HEK293 (cell line): ENCODE measurements at regions not wholly inside any gene's neighbourhood (a gene's known extent, or its start where the extent isn't known, plus 50 kb on each side); places are given as distances from the start of the nearest gene placed in this dataset.

ENCODE experiments used
- CTCF ChIA-PET: fragments of 350-600 bp; formaldehyde crosslinking; extraction: SDS; loops from one replicate; lab custom pipeline; 2021; ENCODE audit warnings: antibody characterized with exemption; lab: Yijun Ruan, JAX
- POLR2A ChIA-PET: fragments of 300-600 bp; formaldehyde crosslinking; extraction: SDS; loops from one replicate; lab custom pipeline; 2020; ENCODE audit warnings: antibody characterized with exemption, inconsistent platforms; lab: Yijun Ruan, JAX
- H3K27ac ChIP-seq: fragments of 200-500 bp; sonication (Bioruptor generic); 2 replicates; pipeline ENCODE4 v1.5.1; 2014; ENCODE audit warnings: low read depth, low read length, control low read depth, inconsistent platforms; ENCODE audit errors: extremely low read depth
- H3K36me3 ChIP-seq, 2 experiments: fragments of 200-500 bp in 1 of 2; sonication (Bioruptor generic) in 1 of 2; 1 replicate in 1 of 2; 2 replicates in 1 of 2; pipeline ENCODE4 v1.5.1; 2014 to 2017; ENCODE audit warnings: inconsistent platforms in 2 of 2, low read length in 2 of 2; ENCODE audit not compliant: control insufficient read depth in 2 of 2, insufficient read depth in 1 of 2
- H3K4me1 ChIP-seq: fragments of 200-500 bp; sonication (Bioruptor generic); 2 replicates; pipeline ENCODE4 v1.5.1; 2014; ENCODE audit warnings: mild to moderate bottlenecking, low read length, inconsistent platforms; ENCODE audit not compliant: control insufficient read depth, insufficient read depth
- H3K4me3 ChIP-seq: 2 replicates; pipeline ENCODE4 v1.5.1; 2011; ENCODE audit warnings: low read depth, mild to moderate bottlenecking, control low read depth, low read length, moderate library complexity
- H3K9me3 ChIP-seq: fragments of 200-500 bp; sonication (Bioruptor generic); 2 replicates; pipeline ENCODE4 v1.5.1; 2014; ENCODE audit warnings: low read depth, low read length, inconsistent platforms; ENCODE audit not compliant: control insufficient read depth, insufficient read depth
- BCL11B ChIP-seq: fragments of 450-650 bp; formaldehyde crosslinking; IDR thresholded peaks from 2 replicates; pipeline ENCODE4 v1.5.1; 2016; ENCODE audit warnings: low read depth, missing biosample characterization, missing genetic modification characterization
- HOXA7 ChIP-seq: sonication (generic); formaldehyde crosslinking; IDR thresholded peaks from 2 replicates; pipeline ENCODE4 v1.8.1; 2022; ENCODE audit warnings: missing genetic modification reagents, borderline replicate concordance
- KLF10 ChIP-seq: fragments of 450-650 bp; IDR thresholded peaks from 2 replicates; pipeline ENCODE4 v1.5.1; 2018; ENCODE audit warnings: missing biosample characterization, mild to moderate bottlenecking, missing genetic modification characterization
- KLF8 ChIP-seq: fragments of 450-650 bp; formaldehyde crosslinking; IDR thresholded peaks from 2 replicates; pipeline ENCODE4 v1.5.1; 2016; ENCODE audit warnings: missing biosample characterization, missing genetic modification characterization
- KLF9 ChIP-seq: fragments of 450-650 bp; formaldehyde crosslinking; IDR thresholded peaks from 2 replicates; pipeline ENCODE4 v1.5.1; 2016; ENCODE audit warnings: missing biosample characterization, missing genetic modification characterization, low read depth
- SALL2 ChIP-seq: fragments of 450-650 bp; formaldehyde crosslinking; IDR thresholded peaks from 2 replicates; pipeline ENCODE4 v1.5.0; 2017; ENCODE audit warnings: missing biosample characterization, mild to moderate bottlenecking, missing genetic modification characterization, borderline replicate concordance
- ZBTB48 ChIP-seq: fragments of 450-650 bp; formaldehyde crosslinking; IDR thresholded peaks from 2 replicates; pipeline ENCODE4 v1.5.1; 2016; ENCODE audit warnings: missing biosample characterization, missing genetic modification characterization
- ZFP3 ChIP-seq: fragments of 450-650 bp; formaldehyde crosslinking; IDR thresholded peaks from 2 replicates; pipeline ENCODE4 v1.5.1; 2016; ENCODE audit warnings: low read depth, missing biosample characterization, missing genetic modification characterization
- ZNF23 ChIP-seq: fragments of 450-650 bp; formaldehyde crosslinking; IDR thresholded peaks from 2 replicates; pipeline ENCODE4 v1.5.1; 2016; ENCODE audit warnings: missing biosample characterization, missing genetic modification characterization, borderline replicate concordance
- ZNF324 ChIP-seq: fragments of 450-650 bp; formaldehyde crosslinking; IDR thresholded peaks from 2 replicates; pipeline ENCODE4 v1.5.1; 2016; ENCODE audit warnings: missing biosample characterization, missing genetic modification characterization
- ZNF501 ChIP-seq: fragments of 450-650 bp; formaldehyde crosslinking; IDR thresholded peaks from 2 replicates; pipeline ENCODE4 v1.5.1; 2016; ENCODE audit warnings: missing biosample characterization, missing genetic modification characterization
- ZNF677 ChIP-seq: fragments of 450-650 bp; IDR thresholded peaks from 2 replicates; pipeline ENCODE4 v1.5.0; 2018; ENCODE audit warnings: missing biosample characterization, mild to moderate bottlenecking, missing genetic modification characterization, moderate library complexity
- ZNF837 ChIP-seq: fragments of 450-650 bp; formaldehyde crosslinking; IDR thresholded peaks from 2 replicates; pipeline ENCODE4 v1.5.1; 2016; ENCODE audit warnings: missing biosample characterization, missing genetic modification characterization
- ZSCAN30 ChIP-seq: fragments of 450-650 bp; IDR thresholded peaks from 2 replicates; pipeline ENCODE4 v1.5.1; 2018; ENCODE audit warnings: missing biosample characterization, mild to moderate bottlenecking, missing genetic modification characterization, moderate library complexity
- ZSCAN4 ChIP-seq: fragments of 450-650 bp; formaldehyde crosslinking; IDR thresholded peaks from 2 replicates; pipeline ENCODE4 v1.5.1; 2017; ENCODE audit warnings: missing biosample characterization, missing genetic modification characterization
- TF ChIP-seq, protein P1 (sequence below): fragments of 450-650 bp; formaldehyde crosslinking; IDR thresholded peaks from 2 replicates; pipeline ENCODE4 v1.5.1; 2016; ENCODE audit warnings: missing biosample characterization, missing genetic modification characterization
- TF ChIP-seq, protein P2 (sequence below): fragments of 450-650 bp; formaldehyde crosslinking; IDR thresholded peaks from 2 replicates; pipeline ENCODE4 v1.5.1; 2016; ENCODE audit warnings: missing biosample characterization, missing genetic modification characterization

DNA sequence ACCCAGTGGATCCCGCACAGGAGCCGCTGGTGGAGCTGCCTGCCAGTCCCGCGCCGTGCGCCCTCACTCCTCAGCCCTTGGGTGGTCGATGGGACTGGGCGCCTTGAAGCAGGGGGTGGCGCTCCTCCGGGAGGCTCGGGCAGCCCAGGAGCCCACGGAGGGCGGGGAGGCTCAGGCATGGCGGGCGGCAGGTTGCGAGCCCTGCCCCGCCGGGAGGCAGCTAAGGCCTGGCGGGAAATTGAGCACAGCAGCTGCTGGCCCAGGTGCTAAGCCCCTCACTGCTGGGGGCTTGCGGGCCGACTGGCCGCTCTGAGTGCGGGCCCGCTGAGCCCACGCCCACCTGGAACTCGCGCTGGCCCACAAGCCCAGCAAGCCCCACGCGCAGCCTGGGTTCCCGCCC lies 127.1 kb upstream of the TMEM164 start (continued):
- TF ChIP-seq ZSCAN4 (tag by site-specific recombination) = no peak

GRCh38 chrX:109878236-109878635 lies 124.7 kb upstream of the TMEM164 start:
- no peak for TF ChIP-seq KLF9 (tag by site-specific recombination)
- Histone ChIP-seq H3K36me3 (no peaks in the 10 kb centered on the region), H3K9me3 (no peaks in the 10 kb centered on the region), H3K4me3 (no peak overlapping the region), H3K27ac (no peak overlapping the region), H3K4me1 (no peaks in the 10 kb centered on the region; the same call in 1 of the 2 replicates)
- CTCF ChIA-PET = interaction anchor here (0.5 to 6.6 kb wide), 6 partner anchors 8 to 395 kb away, joined by 3 to 54 read pairs (median 11); no protein-coding TSS in a partner anchor
- POLR2A ChIA-PET = no interaction called here

GRCh38 chrX:109879991-109880390 lies 122.9 kb upstream of the TMEM164 start:
- Histone ChIP-seq H3K9me3 (no peaks in the 10 kb centered on the region), H3K27ac (no peak overlapping the region), H3K4me1 (no peaks in the 10 kb centered on the region), H3K36me3 (no peaks in the 10 kb centered on the region), H3K4me3 (no peak overlapping the region)
- CTCF ChIA-PET = interaction anchor here (0.6 to 6.6 kb wide), 6 partner anchors 9 to 245 kb away, joined by 3 to 54 read pairs (median 12); no protein-coding TSS in a partner anchor
- POLR2A ChIA-PET = no interaction called here
- TF ChIP-seq ZNF501 (tag by site-specific recombination) = no peak
- no peak for TF ChIP-seq ZNF324
- no peak for TF ChIP-seq SALL2 (tag by site-specific recombination)
- TF ChIP-seq KLF10 = no peak
- TF ChIP-seq ZBTB48 (tag by site-specific recombination) = no peak
- TF ChIP-seq KLF8 (tag by site-specific recombination) = no peak
- TF ChIP-seq ZNF677 (tag by site-specific recombination) = no peak
- no peak for TF ChIP-seq ZFP3
- TF ChIP-seq, protein P1, sequence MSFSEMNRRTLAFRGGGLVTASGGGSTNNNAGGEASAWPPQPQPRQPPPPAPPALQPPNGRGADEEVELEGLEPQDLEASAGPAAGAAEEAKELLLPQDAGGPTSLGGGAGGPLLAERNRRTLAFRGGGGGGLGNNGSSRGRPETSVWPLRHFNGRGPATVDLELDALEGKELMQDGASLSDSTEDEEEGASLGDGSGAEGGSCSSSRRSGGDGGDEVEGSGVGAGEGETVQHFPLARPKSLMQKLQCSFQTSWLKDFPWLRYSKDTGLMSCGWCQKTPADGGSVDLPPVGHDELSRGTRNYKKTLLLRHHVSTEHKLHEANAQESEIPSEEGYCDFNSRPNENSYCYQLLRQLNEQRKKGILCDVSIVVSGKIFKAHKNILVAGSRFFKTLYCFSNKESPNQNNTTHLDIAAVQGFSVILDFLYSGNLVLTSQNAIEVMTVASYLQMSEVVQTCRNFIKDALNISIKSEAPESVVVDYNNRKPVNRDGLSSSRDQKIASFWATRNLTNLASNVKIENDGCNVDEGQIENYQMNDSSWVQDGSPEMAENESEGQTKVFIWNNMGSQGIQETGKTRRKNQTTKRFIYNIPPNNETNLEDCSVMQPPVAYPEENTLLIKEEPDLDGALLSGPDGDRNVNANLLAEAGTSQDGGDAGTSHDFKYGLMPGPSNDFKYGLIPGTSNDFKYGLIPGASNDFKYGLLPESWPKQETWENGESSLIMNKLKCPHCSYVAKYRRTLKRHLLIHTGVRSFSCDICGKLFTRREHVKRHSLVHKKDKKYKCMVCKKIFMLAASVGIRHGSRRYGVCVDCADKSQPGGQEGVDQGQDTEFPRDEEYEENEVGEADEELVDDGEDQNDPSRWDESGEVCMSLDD (tag by site-specific recombination) = no peak
- TF ChIP-seq ZNF23 (tag by site-specific recombination) = no peak
- TF ChIP-seq ZSCAN30 (tag by site-specific recombination) = no peak
- no peak for TF ChIP-seq BCL11B (tag by site-specific recombination)
- TF ChIP-seq, protein P2, sequence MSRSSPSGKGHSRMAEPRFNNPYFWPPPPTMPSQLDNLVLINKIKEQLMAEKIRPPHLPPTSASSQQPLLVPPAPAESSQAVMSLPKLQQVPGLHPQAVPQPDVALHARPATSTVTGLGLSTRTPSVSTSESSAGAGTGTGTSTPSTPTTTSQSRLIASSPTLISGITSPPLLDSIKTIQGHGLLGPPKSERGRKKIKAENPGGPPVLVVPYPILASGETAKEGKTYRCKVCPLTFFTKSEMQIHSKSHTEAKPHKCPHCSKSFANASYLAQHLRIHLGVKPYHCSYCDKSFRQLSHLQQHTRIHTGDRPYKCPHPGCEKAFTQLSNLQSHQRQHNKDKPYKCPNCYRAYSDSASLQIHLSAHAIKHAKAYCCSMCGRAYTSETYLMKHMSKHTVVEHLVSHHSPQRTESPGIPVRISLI (tag by site-specific recombination) = no peak
- TF ChIP-seq ZNF837 (tag by site-specific recombination) = no peak
- no peak for TF ChIP-seq HOXA7 (CRISPR knock-in tag)
